ENCODE measurements at regions not wholly inside any gene's neighbourhood (a gene's known extent, or its start where the extent isn't known, plus 50 kb on each side); places are given as distances from the start of the nearest gene placed in this dataset.
A peak's percentile ranks its signal among the peaks of the same experiment; 100 is the strongest.

DNA sequence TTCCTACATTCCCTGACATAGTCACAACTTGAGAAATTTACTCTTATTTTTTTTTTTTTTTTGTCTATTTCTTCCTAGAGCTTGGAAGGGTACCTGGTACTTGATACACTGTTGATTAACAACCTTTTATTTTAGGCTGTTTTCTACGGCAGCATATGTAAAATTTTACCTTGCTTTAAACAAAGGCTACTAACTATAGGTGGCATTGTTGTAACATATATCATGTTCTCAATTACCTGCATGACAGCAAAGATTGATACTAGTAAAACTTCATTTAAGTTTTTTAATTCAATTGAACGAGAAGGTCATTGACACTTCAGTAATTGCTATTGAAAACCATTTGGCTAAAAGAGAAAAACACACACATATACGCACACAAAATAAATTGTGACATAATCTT is 238.3 kb upstream of the ESRRG start:
- Histone ChIP-seq H3K4me1 (no peaks in the 10 kb centered on the region), H3K4me3 (no peak overlapping the region), H3K27me3 (no peaks in the 10 kb centered on the region), H3K9me3 (no peaks in the 10 kb centered on the region), H3K27ac (no peak overlapping the region), H3K36me3 (no peaks in the 10 kb centered on the region)
- intact Hi-C loops (cut with DNase I) = no loop called here
- 27 to 40% methylated on average over 3 of the region's 3 CpGs for WGBS, 2 donors
- TF ChIP-seq, protein P1, sequence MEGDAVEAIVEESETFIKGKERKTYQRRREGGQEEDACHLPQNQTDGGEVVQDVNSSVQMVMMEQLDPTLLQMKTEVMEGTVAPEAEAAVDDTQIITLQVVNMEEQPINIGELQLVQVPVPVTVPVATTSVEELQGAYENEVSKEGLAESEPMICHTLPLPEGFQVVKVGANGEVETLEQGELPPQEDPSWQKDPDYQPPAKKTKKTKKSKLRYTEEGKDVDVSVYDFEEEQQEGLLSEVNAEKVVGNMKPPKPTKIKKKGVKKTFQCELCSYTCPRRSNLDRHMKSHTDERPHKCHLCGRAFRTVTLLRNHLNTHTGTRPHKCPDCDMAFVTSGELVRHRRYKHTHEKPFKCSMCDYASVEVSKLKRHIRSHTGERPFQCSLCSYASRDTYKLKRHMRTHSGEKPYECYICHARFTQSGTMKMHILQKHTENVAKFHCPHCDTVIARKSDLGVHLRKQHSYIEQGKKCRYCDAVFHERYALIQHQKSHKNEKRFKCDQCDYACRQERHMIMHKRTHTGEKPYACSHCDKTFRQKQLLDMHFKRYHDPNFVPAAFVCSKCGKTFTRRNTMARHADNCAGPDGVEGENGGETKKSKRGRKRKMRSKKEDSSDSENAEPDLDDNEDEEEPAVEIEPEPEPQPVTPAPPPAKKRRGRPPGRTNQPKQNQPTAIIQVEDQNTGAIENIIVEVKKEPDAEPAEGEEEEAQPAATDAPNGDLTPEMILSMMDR (IDR thresholded peaks at IDR 0.05) = peak in 1 of 6 experiments; percentile 31
- TF ChIP-seq POLR2A (IDR thresholded peaks at IDR 0.05) = no peak
- no peak for DNase-seq

GRCh38 chr1:216960716-216961115 is 237.5 kb upstream of the ESRRG start:
- no peak for DNase-seq
- Histone ChIP-seq H3K27me3 (no peaks in the 10 kb centered on the region), H3K4me3 (no peak overlapping the region), H3K36me3 (no peaks in the 10 kb centered on the region), H3K27ac (no peak overlapping the region), H3K4me1 (no peaks in the 10 kb centered on the region), H3K9me3 (no peaks in the 10 kb centered on the region)
- TF ChIP-seq POLR2A (IDR thresholded peaks at IDR 0.05) = no peak
- TF ChIP-seq, protein P1 (IDR thresholded peaks at IDR 0.05) = no peak
- intact Hi-C loops (cut with DNase I) = no loop called here

DNA sequence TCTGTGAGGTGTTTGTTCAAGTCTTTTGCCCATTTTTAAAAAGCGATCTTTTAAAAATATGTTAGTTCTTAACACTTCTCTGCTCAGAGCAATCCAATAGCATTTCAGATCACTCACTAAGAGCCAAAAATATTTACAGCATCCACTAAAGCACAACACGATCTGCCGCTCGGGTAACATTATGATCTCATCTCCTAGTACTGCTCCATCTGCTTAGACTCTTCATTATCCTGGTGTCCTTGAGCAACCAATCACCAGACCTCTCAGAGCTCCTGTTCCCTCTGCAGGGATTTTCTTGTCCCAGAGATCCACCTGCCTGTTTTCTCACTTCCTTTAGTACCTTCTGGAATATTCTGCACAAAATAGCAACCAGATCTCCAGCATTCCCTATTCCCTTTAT is 235.3 kb upstream of the ESRRG start:
- no peak overlapping the region for H3K4me3 ChIP-seq

DNA sequence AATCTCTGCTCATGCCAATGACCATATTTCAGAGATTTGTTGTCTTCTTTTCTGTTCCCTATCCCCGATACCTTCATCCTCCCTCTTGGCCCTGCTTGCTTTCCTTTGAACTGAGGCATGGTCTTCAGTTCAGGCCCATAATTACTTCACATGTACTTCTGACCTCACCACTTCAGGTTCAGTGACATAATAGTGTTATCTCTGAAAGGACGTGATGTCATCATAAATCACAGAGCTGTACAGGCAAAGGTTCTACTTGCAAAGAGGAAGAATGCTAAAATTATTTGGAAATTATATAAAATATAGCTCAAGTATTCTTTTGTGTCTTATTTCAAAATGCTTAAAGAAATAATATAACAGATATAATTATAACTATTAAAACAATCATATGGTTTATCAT is 230.3 kb upstream of the ESRRG start:
- no peak overlapping the region for H3K27ac ChIP-seq
- no peak for DNase-seq
- H3K4me3 ChIP-seq = no peak overlapping the region
- no peaks in the 10 kb centered on the region for H3K36me3 ChIP-seq
- TF ChIP-seq POLR2A (IDR thresholded peaks at IDR 0.05) = no peak
- TF ChIP-seq, protein P1 (IDR thresholded peaks at IDR 0.05) = no peak
- H3K4me1 ChIP-seq = no peaks in the 10 kb centered on the region
- no peaks in the 10 kb centered on the region for H3K9me3 ChIP-seq
- no peaks in the 10 kb centered on the region for H3K27me3 ChIP-seq
- 74 to 90% methylated on average over 2 of the region's 2 CpGs for WGBS, 2 donors
- intact Hi-C loops (cut with DNase I) = no loop called here

More for the DNA sequence above, 235.3 kb upstream of the ESRRG start:
- no peak overlapping the region for H3K27ac ChIP-seq
- no peak for DNase-seq
- no peaks in the 10 kb centered on the region for H3K27me3 ChIP-seq
- H3K9me3 ChIP-seq = no peaks in the 10 kb centered on the region
- WGBS, 2 donors = 78 to 87% methylated on average over 4 of the region's 4 CpGs
- H3K36me3 ChIP-seq = no peaks in the 10 kb centered on the region
- no peaks in the 10 kb centered on the region for H3K4me1 ChIP-seq
- intact Hi-C loops (cut with DNase I) = no loop called here
- TF ChIP-seq, protein P1 (IDR thresholded peaks at IDR 0.05) = no peak
- TF ChIP-seq POLR2A (IDR thresholded peaks at IDR 0.05) = no peak

DNA sequence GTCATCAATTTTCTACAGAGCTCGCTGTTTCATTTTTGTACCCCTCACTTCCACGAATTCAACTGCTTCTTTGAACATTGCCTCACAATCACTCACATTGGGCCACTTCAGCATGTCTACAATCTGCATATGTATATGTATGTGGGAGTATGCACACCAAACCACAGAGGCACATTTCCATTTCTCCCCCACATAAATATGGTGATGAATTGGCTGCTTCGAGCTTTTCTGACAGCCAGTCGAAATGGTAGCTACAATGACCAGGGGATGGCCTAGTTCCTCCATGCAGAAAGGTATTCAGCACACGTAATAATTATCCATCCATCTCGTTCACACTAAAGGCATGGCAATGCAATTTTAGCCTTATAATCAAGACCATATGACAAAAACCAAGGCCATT is 229.6 kb upstream of the ESRRG start:
- no peak for DNase-seq
- H3K27ac ChIP-seq = no peak overlapping the region
- no peaks in the 10 kb centered on the region for H3K9me3 ChIP-seq
- intact Hi-C loops (cut with DNase I) = no loop called here
- H3K4me3 ChIP-seq = no peak overlapping the region
- no peaks in the 10 kb centered on the region for H3K4me1 ChIP-seq
- no peaks in the 10 kb centered on the region for H3K27me3 ChIP-seq
- H3K36me3 ChIP-seq = no peaks in the 10 kb centered on the region
- 72 to 74% methylated on average over 6 of the region's 6 CpGs for WGBS, 2 donors
- TF ChIP-seq, protein P1 (IDR thresholded peaks at IDR 0.05) = no peak
- TF ChIP-seq POLR2A (IDR thresholded peaks at IDR 0.05) = no peak
